NT2/D1 (cell line): ENCODE measurements at regions not wholly inside any gene's neighbourhood (a gene's known extent, or its start where the extent isn't known, plus 50 kb on each side); places are given as distances from the start of the nearest gene placed in this dataset.

Source experiments
- SUZ12 ChIP-seq: IDR thresholded peaks from 2 replicates; pipeline ENCODE4 v1.6.1; 2011; ENCODE audit not compliant: insufficient read length, insufficient read depth; ENCODE audit errors: extremely low read depth
- YY1 ChIP-seq: IDR thresholded peaks from 2 replicates; pipeline ENCODE4 v1.6.1; 2011; ENCODE audit not compliant: insufficient read length, insufficient read depth
- ZNF274 ChIP-seq: IDR thresholded peaks from 2 replicates; pipeline ENCODE4 v1.6.1; 2011; ENCODE audit warnings: mild to moderate bottlenecking, low read depth, low read length

GRCh38 chrX:13894888-13895565 is 78.1 kb upstream of the GPM6B start:
- no peak for TF ChIP-seq YY1
- no peak for TF ChIP-seq ZNF274
- no peak for TF ChIP-seq SUZ12
